ENCODE measurements at regions not wholly inside any gene's neighbourhood (a gene's known extent, or its start where the extent isn't known, plus 50 kb on each side); places are given as distances from the start of the nearest gene placed in this dataset.
A peak's percentile ranks its signal among the peaks of the same experiment; 100 is the strongest.
"Not testable (repeated sequence)": the region's sequence is repeated elsewhere in the genome, so short reads cannot be mapped to it uniquely, and the experiment has no call there.

- DNase-seq = no peak
These were observed 80.9 kb downstream of the PTPRS start for GRCh38 chr19:5259750-5260149.

- no peak for DNase-seq
These were observed 83.2 kb downstream of the PTPRS start for GRCh38 chr19:5257155-5258045.

GRCh38 chr19:5255602-5256231 lies 84.9 kb downstream of the PTPRS start:
- DNase-seq = peak in 17 of 58 donors; percentile 2 to 41 (median 20)

GRCh38 chr19:5254944-5255343 lies 85.7 kb downstream of the PTPRS start:
- no peak for DNase-seq

DNA sequence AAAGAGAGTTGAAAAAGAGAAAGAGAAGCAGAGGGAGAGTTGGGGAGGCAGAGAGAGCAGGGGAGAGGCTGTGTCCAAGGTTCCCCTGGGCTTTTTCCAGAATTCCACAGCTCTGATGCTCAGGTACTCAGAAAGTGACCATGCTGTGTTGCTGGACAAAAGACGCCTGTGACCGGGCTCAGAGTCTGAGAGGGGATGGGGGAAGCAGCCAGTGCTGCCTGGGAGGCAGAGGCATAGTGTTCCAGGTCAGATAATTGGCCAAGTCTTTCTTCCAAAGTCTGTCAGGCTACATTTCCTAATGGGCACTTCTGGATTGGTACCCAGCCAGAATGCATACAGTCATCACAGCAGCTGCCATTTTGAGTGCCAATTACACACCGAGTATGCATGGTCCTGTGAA lies 86.1 kb downstream of the PTPRS start:
- no peak for DNase-seq

- no peak for DNase-seq
These were observed 87.1 kb downstream of the PTPRS start for GRCh38 chr19:5253406-5254110.

- no peak for DNase-seq
These were observed 89.2 kb downstream of the PTPRS start for GRCh38 chr19:5251096-5252065.

- peak in 54 of 58 donors; percentile 5 to 86 (median 62) for DNase-seq
These were observed 90.4 kb downstream of the PTPRS start for GRCh38 chr19:5250127-5250659.

GRCh38 chr19:5249526-5249925 lies 91.1 kb downstream of the PTPRS start:
- no peak for DNase-seq

DNA sequence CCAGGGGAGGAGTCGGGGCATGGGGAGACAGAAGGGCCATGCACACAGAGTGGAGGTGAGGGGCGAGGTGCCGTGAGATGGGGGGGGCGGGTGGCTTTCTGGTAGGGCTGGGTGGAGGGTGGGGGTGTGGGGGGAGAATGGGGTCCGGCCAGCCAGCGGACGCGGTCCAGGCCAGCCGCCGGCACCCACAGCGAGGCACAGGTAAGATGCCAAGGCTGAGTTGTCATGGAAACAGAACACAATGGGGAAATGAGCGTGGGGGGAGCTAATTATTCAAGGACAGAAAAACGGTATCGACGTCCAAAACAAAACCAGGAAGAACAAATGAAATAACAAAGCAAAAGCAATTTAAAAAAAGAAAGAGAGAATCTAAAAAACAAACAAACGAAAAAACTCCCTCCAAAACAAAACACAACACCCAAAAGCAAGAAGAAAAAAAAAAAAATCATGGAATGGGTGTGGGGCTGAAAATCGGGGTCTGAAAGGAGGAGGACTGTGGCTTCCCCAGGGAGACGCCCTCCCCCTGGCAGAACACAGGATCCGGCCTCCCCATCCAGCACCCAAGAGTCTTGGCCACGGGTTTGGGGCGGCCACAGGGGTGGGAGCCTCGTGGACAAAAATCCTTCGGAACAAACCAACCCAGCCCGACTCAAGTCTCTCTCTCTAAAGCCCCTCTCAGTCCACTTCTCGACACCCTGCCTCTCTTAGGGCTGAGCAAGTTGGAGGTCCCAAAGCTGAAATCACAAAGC lies 92.5 kb downstream of the PTPRS start:
- peak in 1 of 58 donors; percentile 13 for DNase-seq

- no peak for DNase-seq
These were observed 94.0 kb downstream of the PTPRS start for GRCh38 chr19:5246554-5247155.

- DNase-seq = no peak
These were observed 94.7 kb downstream of the PTPRS start for GRCh38 chr19:5245631-5246553.

DNA sequence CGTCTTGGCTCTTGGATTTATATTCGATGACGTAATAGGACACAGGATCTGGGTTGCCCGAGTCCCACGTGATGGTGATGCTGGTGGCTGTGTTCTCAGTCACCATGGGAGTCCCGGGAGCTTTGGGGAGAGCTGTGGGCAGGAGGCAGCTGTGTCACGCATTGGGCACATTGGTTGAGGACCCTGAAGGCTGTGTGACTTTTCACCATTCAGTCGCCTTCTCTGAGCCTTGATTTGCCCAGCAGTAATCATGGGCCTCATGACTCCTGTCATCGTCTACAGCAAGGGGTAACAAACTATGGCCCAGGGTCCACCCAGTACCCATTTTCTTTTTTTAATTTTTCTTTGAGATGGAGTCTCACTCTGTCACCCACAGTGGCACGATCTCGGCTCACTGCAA lies 96.3 kb downstream of the PTPRS start:
- no peak for DNase-seq

- DNase-seq = no peak
These were observed 96.7 kb downstream of the PTPRS start for GRCh38 chr19:5243878-5244277.

GRCh38 chr19:5241896-5242295 lies 98.7 kb downstream of the PTPRS start:
- not testable (repeated sequence) for DNase-seq

- DNase-seq = no peak
These were observed 100.6 kb downstream of the PTPRS start for GRCh38 chr19:5240011-5240410.

GRCh38 chr19:5238700-5239099 lies 101.9 kb downstream of the PTPRS start:
- no peak for DNase-seq

GRCh38 chr19:5237939-5238480 lies 102.6 kb downstream of the PTPRS start:
- no peak for DNase-seq
